ENCODE measurements at regions not wholly inside any gene's neighbourhood (a gene's known extent, or its start where the extent isn't known, plus 50 kb on each side); places are given as distances from the start of the nearest gene placed in this dataset.
"Not testable (repeated sequence)": the region's sequence is repeated elsewhere in the genome, so short reads cannot be mapped to it uniquely, and the experiment has no call there.

DNA sequence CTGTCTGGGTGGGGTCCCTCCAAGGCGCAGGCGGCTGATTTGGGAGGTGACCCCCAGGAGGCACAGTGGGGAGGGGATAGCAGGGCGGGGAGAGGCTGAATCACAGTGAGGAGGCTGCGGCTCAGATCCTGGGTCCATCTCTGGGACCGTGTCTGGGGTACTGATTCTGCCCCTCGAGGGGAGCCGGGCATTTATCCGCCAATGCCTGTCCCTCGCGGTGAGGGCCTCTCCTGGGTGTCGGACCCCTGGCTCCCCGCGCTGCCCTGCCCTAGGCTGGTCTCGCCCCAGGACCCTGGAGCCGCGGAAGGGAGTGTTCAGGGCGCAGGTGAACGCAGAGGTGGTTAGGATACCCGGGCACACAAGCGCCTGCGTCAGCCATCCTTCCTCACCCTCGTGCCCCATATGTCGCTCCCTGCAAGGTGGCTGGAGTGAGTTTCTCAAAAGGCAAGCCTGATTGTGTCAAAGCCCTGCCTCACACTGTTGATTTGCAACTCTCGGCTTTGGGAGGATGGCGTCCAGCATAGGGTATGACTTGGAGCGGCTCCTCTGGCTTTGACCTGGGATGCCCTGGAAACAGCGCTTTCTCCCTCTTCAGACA lies 530.9 kb downstream of the PTPRU start:
- peak; percentile 24 for DNase-seq

DNA sequence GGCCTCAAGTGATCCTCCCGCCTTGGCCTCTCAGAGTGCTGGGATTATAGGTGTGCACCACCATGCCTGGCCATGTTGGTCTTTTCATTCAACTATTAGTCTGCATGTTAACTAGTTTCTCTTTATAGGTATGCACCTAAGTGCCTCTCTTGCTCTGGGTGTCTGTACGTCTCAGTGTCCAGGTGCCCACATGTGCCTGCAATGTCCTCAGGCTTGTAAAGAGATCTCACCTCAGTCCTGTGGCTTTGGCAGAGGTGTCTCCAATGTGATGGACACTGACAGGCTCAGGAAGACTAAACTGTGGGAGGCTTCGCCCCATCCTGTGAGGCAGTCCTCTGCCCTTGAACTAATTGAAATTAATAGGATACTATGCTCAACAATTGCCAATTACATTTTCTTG lies 526.3 kb downstream of the PTPRU start:
- peak; percentile 37 for DNase-seq

DNA sequence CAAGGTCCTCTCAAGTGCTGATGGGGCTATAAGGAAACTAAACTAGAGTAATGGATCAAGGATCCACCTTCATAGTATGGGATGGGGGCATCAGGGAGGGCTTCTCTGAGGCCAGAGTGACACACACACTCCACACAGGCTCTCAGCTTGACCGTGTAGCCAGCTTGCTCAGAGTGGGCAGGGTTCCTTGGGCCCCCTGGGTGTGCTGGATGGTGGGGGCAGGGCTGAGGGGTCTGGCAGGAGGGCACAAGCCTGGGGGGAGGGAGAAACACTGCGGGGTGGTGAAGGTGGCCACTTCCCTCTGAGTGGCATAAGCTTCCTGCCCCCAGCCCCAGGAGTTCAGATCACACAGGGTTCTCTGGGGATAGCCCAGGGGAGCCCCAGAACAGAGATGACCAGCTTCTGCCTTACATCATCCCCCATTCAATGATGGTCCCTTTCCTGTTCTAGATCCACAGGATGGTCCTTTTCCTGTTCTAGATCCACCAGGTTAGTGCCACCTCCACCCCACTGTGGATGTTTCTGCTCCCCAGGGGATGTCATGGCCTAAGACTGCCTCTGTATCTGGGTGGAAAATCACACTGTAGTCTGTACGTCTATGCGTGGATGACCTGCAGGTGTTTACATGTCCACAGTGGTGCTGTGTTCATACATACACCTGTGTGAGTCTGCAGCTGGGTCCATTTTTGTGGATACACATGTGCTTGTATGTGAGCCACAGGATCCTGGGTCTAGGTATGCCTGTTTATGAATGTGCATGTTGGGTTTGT lies 525.0 kb downstream of the PTPRU start:
- DNase-seq: no peak

DNA sequence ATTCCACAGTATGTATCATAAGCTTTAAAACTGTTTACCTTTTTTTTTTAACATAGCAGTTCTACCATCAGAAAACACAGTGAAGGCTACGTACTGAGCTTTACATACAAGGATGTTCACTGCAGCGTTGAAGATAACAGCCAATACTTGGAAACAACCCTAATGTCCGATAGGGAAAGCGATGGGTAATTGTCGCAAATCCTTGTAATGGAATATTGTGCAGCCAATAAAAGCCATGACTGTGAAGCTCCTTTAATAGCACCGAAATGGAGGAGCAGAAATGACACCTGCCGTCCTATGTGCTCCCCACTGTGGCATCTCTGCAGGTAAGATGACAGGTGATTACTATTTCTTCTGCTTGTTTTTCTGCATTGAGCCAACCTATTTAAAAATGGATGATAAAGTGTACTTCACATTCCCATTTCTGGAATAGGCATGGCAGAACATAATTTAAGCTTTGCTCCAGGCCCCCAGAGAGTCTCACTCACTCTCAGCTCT lies 523.8 kb downstream of the PTPRU start:
- no peak for DNase-seq

DNA sequence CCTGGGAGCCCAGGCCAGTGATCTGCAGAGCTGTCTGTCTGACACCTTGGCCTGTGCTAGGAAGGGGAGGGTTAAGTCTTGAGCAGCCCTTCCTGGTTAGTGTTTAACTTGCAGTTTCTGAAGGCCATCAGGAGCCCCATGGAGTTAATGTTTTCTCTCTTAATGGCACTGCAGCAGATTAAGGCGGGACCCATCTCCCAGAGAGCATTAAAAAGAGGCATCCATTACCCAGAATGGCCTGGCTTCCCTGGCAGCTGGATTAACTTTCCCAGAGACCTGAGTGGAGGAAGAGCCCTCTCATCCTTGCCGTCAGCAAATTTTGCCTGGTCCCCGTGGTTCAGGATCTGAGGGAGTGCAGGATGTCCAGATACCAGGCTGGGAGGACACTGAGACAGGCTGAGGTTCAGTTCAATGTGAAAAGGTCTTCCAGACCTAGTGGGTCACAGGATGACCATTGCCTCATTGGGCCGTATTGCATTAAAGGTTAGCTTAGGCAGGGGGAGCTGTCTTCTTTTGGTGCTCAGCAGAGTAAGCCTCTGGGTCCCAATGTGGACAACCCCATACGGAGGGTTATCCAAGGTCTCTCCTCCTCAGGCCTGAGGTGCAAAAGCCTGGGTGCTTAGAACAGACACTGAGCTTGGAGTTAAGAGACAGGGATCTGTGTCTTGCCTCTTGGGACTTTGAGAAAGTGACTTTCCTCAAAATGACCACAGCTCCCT lies 522.6 kb downstream of the PTPRU start:
- no peak for DNase-seq

- DNase-seq: no peak
These were observed 521.8 kb downstream of the PTPRU start for GRCh38 chr1:29757866-29758780.

- no peak for DNase-seq
These were observed 520.8 kb downstream of the PTPRU start for GRCh38 chr1:29756901-29757725.

DNA sequence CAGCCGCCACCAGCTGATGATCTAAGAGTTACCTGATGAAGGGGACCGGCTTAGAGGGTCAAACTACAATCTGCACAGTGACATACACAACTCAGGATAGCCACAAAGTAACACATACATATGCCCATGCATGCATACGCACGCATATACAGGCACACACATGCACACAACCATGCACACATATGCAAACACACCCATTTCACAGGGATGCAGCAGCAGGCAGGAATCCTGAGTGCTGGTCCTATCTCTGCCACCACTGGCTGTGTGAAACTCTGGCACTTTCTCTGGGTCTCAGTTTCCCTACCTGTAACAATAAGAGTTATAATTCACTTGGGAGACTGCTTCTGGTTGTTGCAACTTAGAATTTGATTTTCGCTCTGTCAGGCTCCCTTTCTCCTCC lies 520.2 kb downstream of the PTPRU start:
- no peak for DNase-seq

GRCh38 chr1:29756085-29756484 lies 519.8 kb downstream of the PTPRU start:
- DNase-seq: no peak

GRCh38 chr1:29755412-29756015 lies 519.2 kb downstream of the PTPRU start:
- not testable (repeated sequence) for DNase-seq

- DNase-seq: peak; percentile 24
These were observed 518.5 kb downstream of the PTPRU start for GRCh38 chr1:29754573-29755375.

DNA sequence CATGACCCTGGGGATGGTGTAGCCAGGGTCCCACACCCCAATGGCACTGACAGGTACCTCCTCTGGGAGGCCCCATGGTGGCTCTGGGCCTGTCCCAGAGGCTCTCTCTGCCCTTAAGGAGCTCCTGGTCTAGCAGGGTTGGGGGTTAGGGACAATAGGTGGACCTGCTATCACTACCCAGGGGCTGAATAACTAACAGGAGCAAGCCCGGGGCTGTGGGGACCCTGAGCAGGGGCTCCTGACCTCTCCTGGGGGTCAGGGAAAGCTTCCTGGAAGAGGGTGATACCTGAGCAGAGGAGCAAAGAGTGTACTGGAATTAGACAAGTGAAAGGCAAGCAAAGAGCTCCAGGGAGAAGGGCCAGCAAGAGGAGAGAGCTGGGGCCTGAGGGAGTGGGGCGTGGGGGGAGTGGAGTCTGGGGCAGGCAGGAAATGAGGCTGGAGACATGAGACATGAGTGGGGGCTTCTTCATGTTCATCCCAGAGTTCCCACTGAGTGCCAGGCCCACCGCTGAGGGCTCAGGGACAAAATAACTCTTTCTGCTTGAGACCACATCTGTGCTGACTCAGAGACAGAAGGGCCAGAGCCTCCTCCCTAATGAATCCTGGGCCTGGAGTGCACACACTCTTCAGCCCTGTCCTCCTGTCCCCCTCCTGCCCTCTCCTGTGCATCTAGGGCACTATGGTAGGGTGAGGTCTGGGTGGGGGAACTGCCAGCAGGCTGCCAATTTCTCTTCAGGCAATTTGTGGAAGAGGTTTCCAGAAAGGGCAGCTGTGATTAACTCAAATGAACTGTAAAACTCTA lies 517.6 kb downstream of the PTPRU start:
- DNase-seq: peak; percentile 26

- peak; percentile 7 for DNase-seq
These were observed 516.9 kb downstream of the PTPRU start for GRCh38 chr1:29753244-29753643.

GRCh38 chr1:29752141-29752540 lies 515.8 kb downstream of the PTPRU start:
- DNase-seq: peak; percentile 11

- DNase-seq: peak; percentile 13
These were observed 513.0 kb downstream of the PTPRU start for GRCh38 chr1:29749024-29749945.

- no peak for DNase-seq
These were observed 510.9 kb downstream of the PTPRU start for GRCh38 chr1:29747196-29747595.

- no peak for DNase-seq
These were observed 509.8 kb downstream of the PTPRU start for GRCh38 chr1:29746076-29746665.

All from activated CD8-positive, alpha-beta memory T cell treated with anti-CD3 and anti-CD28 coated beads for 24 hours (primary cell).